ENCODE measurements at regions not wholly inside any gene's neighbourhood (a gene's known extent, or its start where the extent isn't known, plus 50 kb on each side); places are given as distances from the start of the nearest gene placed in this dataset.

GRCh38 chr13:48885027-48885395, 90.7 kb upstream of the FNDC3A start:
- DNase-seq (no peak), ATAC-seq (no peak)
- no peaks in the 10 kb centered on the region for H3K9me3 ChIP-seq
- no peaks in the 10 kb centered on the region for H3K36me3 ChIP-seq
- no peak overlapping the region for H3K4me3 ChIP-seq
- no peak overlapping the region for H3K27ac ChIP-seq
- no peaks in the 10 kb centered on the region for H3K27me3 ChIP-seq
- TF ChIP-seq, protein P1, sequence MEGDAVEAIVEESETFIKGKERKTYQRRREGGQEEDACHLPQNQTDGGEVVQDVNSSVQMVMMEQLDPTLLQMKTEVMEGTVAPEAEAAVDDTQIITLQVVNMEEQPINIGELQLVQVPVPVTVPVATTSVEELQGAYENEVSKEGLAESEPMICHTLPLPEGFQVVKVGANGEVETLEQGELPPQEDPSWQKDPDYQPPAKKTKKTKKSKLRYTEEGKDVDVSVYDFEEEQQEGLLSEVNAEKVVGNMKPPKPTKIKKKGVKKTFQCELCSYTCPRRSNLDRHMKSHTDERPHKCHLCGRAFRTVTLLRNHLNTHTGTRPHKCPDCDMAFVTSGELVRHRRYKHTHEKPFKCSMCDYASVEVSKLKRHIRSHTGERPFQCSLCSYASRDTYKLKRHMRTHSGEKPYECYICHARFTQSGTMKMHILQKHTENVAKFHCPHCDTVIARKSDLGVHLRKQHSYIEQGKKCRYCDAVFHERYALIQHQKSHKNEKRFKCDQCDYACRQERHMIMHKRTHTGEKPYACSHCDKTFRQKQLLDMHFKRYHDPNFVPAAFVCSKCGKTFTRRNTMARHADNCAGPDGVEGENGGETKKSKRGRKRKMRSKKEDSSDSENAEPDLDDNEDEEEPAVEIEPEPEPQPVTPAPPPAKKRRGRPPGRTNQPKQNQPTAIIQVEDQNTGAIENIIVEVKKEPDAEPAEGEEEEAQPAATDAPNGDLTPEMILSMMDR (IDR thresholded peaks at IDR 0.05): no peak
- TF ChIP-seq POLR2A (IDR thresholded peaks at IDR 0.05): no peak
- no peaks in the 10 kb centered on the region for H3K4me1 ChIP-seq
- intact Hi-C loops (cut with DNase I): no loop called here

DNA sequence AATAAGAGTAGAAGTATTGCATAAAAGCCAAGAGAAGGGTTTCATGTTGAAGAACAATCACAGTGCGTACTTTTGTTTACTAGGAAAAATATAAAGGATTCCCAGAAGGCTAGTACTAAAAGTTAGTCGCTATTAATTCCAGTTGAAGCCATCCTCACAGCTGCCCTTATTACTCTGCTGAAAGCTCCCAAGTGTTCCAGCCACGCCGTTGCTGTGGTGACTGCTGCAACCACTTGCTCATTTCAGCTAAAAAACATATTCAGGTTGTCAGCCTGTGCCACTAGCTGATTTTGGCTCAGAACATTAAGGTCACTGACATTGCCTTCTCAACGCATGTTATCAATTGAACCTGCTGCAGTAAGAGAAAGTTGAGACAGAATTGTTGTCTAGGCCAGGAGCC, 87.1 kb upstream of the FNDC3A start:
- WGBS (ENCODE audit: insufficient coverage, low coverage, low lambda C conversion rate, missing lambda C conversion rate): 77% methylated on average over 5 of the region's 5 CpGs
- TF ChIP-seq, protein P1 (IDR thresholded peaks at IDR 0.05): no peak
- TF ChIP-seq POLR2A (IDR thresholded peaks at IDR 0.05): no peak
- Histone ChIP-seq H3K27ac (no peak overlapping the region), H3K36me3 (no peaks in the 10 kb centered on the region), H3K9me3 (no peaks in the 10 kb centered on the region), H3K27me3 (no peaks in the 10 kb centered on the region), H3K4me3 (no peak overlapping the region), H3K4me1 (no peaks in the 10 kb centered on the region)
- ATAC-seq (no peak), DNase-seq (no peak)
- intact Hi-C loops (cut with DNase I): no loop called here

GRCh38 chr13:48890391-48890790, 85.3 kb upstream of the FNDC3A start:
- TF ChIP-seq, protein P1 (IDR thresholded peaks at IDR 0.05): no peak
- no peak for TF ChIP-seq POLR2A (IDR thresholded peaks at IDR 0.05)
- Histone ChIP-seq H3K4me3 (no peak overlapping the region), H3K27ac (no peak overlapping the region), H3K9me3 (no peaks in the 10 kb centered on the region), H3K4me1 (no peaks in the 10 kb centered on the region), H3K27me3 (no peaks in the 10 kb centered on the region), H3K36me3 (no peaks in the 10 kb centered on the region)
- 65% methylated on average over 3 of the region's 3 CpGs for WGBS (ENCODE audit: insufficient coverage, low coverage, low lambda C conversion rate, missing lambda C conversion rate)
- ATAC-seq (no peak), DNase-seq (no peak)
- intact Hi-C loops (cut with DNase I): no loop called here

- Histone ChIP-seq H3K27ac (no peak overlapping the region), H3K9me3 (no peaks in the 10 kb centered on the region), H3K4me1 (no peaks in the 10 kb centered on the region), H3K27me3 (no peaks in the 10 kb centered on the region), H3K4me3 (no peak overlapping the region), H3K36me3 (no peaks in the 10 kb centered on the region)
- DNase-seq (no peak), ATAC-seq (no peak)
- WGBS (ENCODE audit: insufficient coverage, low coverage, low lambda C conversion rate, missing lambda C conversion rate): 69% methylated on average over 3 of the region's 3 CpGs
- intact Hi-C loops (cut with DNase I): no loop called here
- TF ChIP-seq, protein P1 (IDR thresholded peaks at IDR 0.05): no peak
- TF ChIP-seq POLR2A (IDR thresholded peaks at IDR 0.05): no peak
Observed at GRCh38 chr13:48891586-48891985, 84.1 kb upstream of the FNDC3A start.

- H3K4me1 ChIP-seq: no peaks in the 10 kb centered on the region
- H3K9me3 ChIP-seq: no peaks in the 10 kb centered on the region
- H3K36me3 ChIP-seq: no peaks in the 10 kb centered on the region
- no peaks in the 10 kb centered on the region for H3K27me3 ChIP-seq
- no peak overlapping the region for H3K4me3 ChIP-seq
- 27% methylated on average over 2 of the region's 2 CpGs for WGBS (ENCODE audit: insufficient coverage, low coverage, low lambda C conversion rate, missing lambda C conversion rate)
- H3K27ac ChIP-seq: no peak overlapping the region
- intact Hi-C loops (cut with DNase I): no loop called here
- DNase-seq (no peak), ATAC-seq (peak in 1 of 4 donors; percentile 64)
- TF ChIP-seq, protein P1 (IDR thresholded peaks at IDR 0.05): no peak
- no peak for TF ChIP-seq POLR2A (IDR thresholded peaks at IDR 0.05)
Observed at GRCh38 chr13:48892053-48892687, 83.5 kb upstream of the FNDC3A start.

Measured in right lobe of liver (tissue), 6 donors.